Glutamatergic neuron (in vitro differentiated cells): ENCODE measurements at regions not wholly inside any gene's neighbourhood (a gene's known extent, or its start where the extent isn't known, plus 50 kb on each side); places are given as distances from the start of the nearest gene placed in this dataset.

Experiments
- DNase-seq: peaks from one replicate; pipeline ENCODE4 v3.0.0; 2022
- H3K27ac Mint-ChIP-seq: one replicate; pipeline ENCODE4 v1.8.0; 2020; ENCODE audit warnings: mild to moderate bottlenecking, mixed read lengths, inconsistent platforms; ENCODE audit not compliant: unreplicated experiment
- H3K27me3 Mint-ChIP-seq: one replicate; pipeline ENCODE4 v1.8.0; 2020; ENCODE audit warnings: mild to moderate bottlenecking, moderate library complexity, mixed read lengths, inconsistent platforms; ENCODE audit not compliant: unreplicated experiment
- H3K36me3 Mint-ChIP-seq: one replicate; pipeline ENCODE4 v1.8.0; 2020; ENCODE audit warnings: mild to moderate bottlenecking, mixed read lengths, inconsistent platforms; ENCODE audit not compliant: unreplicated experiment
- H3K4me1 Mint-ChIP-seq: one replicate; pipeline ENCODE4 v1.8.0; 2020; ENCODE audit warnings: mild to moderate bottlenecking, low read depth, mixed read lengths, inconsistent platforms; ENCODE audit not compliant: unreplicated experiment
- H3K4me3 Mint-ChIP-seq: one replicate; pipeline ENCODE4 v1.8.0; 2020; ENCODE audit warnings: mild to moderate bottlenecking, mixed read lengths, inconsistent platforms; ENCODE audit not compliant: unreplicated experiment
- H3K9me3 Mint-ChIP-seq: one replicate; pipeline ENCODE4 v1.8.0; 2020; ENCODE audit warnings: mild to moderate bottlenecking, moderate library complexity, mixed read lengths, inconsistent platforms; ENCODE audit not compliant: unreplicated experiment
- TF ChIP-seq, protein P1 (sequence below): fragments of 200-600 bp; sonication (generic); IDR thresholded peaks from one replicate; pipeline ENCODE4 v1.5.0; 2021; ENCODE audit not compliant: partially characterized antibody, unreplicated experiment

DNA sequence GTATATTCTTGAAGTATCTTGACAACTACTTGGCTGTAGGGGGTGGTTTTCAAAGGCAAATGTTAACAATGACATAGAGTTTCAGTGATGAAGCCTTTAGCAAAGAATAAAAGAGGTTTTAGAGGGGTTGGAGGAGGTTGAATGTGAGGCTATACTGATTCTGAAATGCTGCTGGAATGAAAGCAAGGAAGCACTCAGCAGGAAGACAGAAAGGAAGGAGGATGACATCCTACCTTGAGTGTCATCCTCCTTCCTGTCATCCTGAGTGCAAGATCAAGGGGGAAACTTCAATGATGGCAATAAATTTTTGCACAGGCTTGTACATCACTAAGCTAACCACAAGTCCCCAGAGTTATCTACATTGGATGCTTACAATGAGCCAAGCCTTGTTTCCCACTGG is 120.5 kb downstream of the APIP start:
- Mint-ChIP-seq H3K4me3 (no peak overlapping the region), H3K4me1 (peaks cover 2% of the 10 kb centered on the region), H3K9me3 (peaks cover 7% of the 10 kb centered on the region), H3K36me3 (peaks cover 24% of the 10 kb centered on the region), H3K27me3 (no peaks in the 10 kb centered on the region), H3K27ac (no peak overlapping the region)
- TF ChIP-seq, protein P1, sequence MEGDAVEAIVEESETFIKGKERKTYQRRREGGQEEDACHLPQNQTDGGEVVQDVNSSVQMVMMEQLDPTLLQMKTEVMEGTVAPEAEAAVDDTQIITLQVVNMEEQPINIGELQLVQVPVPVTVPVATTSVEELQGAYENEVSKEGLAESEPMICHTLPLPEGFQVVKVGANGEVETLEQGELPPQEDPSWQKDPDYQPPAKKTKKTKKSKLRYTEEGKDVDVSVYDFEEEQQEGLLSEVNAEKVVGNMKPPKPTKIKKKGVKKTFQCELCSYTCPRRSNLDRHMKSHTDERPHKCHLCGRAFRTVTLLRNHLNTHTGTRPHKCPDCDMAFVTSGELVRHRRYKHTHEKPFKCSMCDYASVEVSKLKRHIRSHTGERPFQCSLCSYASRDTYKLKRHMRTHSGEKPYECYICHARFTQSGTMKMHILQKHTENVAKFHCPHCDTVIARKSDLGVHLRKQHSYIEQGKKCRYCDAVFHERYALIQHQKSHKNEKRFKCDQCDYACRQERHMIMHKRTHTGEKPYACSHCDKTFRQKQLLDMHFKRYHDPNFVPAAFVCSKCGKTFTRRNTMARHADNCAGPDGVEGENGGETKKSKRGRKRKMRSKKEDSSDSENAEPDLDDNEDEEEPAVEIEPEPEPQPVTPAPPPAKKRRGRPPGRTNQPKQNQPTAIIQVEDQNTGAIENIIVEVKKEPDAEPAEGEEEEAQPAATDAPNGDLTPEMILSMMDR: no peak
- DNase-seq: no peak

- TF ChIP-seq, protein P1: no peak
- Mint-ChIP-seq H3K27me3 (no peaks in the 10 kb centered on the region), H3K4me1 (peaks cover 5% of the 10 kb centered on the region), H3K9me3 (peaks cover 7% of the 10 kb centered on the region), H3K36me3 (peaks cover 25% of the 10 kb centered on the region), H3K27ac (no peak overlapping the region), H3K4me3 (no peak overlapping the region)
- no peak for DNase-seq
Observed at GRCh38 chr11:34794696-34795095, 121.5 kb downstream of the APIP start.

DNA sequence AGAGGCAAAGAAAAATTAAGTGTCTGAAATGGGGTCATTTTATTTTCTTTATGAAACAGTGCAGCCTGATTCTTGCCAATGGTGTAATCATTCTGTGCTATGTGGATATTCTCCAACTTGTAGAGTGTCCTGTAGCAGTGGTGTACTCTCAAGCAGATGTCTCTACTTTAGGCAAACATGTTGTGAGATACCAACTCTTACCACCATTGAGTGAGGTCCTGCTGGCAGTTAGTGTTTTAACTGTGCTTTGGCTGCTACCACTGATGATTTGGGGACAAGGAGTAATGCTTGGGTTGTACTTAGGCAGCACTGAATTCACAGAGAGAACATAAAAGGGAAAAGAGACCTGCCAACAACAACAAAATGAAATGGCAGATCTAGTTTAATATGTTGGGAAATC is 122.5 kb downstream of the APIP start:
- peaks cover 9% of the 10 kb centered on the region for H3K9me3 Mint-ChIP-seq
- no peak overlapping the region for H3K4me3 Mint-ChIP-seq
- peaks cover 7% of the 10 kb centered on the region for H3K4me1 Mint-ChIP-seq
- no peaks in the 10 kb centered on the region for H3K27me3 Mint-ChIP-seq
- DNase-seq: no peak
- TF ChIP-seq, protein P1: no peak
- no peak overlapping the region for H3K27ac Mint-ChIP-seq
- peaks cover 24% of the 10 kb centered on the region for H3K36me3 Mint-ChIP-seq

DNA sequence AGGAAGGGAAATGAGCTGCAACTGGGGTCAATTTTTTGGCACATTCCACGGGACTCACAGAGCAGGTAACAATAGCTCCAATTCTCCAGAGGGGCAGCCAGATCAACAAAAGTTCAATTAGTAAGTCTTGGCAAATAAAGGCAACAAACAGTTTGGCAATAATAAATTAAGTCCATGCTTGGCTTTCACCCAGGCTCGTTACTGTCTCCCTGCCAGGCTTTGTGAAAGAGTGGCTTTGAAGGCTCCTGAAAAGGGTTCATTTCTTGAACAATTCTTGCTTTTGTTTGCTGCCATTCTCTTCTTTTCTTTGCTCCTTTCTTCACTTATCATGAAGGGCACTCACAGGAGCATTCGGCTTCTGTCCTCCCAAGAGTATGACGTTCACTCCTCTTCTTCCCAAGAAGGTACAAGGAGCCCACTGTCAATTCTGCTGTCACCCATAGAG is 123.3 kb downstream of the APIP start:
- TF ChIP-seq, protein P1: no peak
- Mint-ChIP-seq H3K36me3 (peaks cover 17% of the 10 kb centered on the region), H3K27me3 (no peaks in the 10 kb centered on the region), H3K27ac (no peak overlapping the region), H3K4me1 (peaks cover 8% of the 10 kb centered on the region), H3K4me3 (no peak overlapping the region), H3K9me3 (peaks cover 10% of the 10 kb centered on the region)
- DNase-seq: no peak

- no peak for DNase-seq
- TF ChIP-seq, protein P1: no peak
- no peak overlapping the region for H3K27ac Mint-ChIP-seq
- H3K4me1 Mint-ChIP-seq: peaks cover 8% of the 10 kb centered on the region
- H3K36me3 Mint-ChIP-seq: peaks cover 16% of the 10 kb centered on the region
- no peaks in the 10 kb centered on the region for H3K27me3 Mint-ChIP-seq
- H3K9me3 Mint-ChIP-seq: peaks cover 10% of the 10 kb centered on the region
- H3K4me3 Mint-ChIP-seq: no peak overlapping the region
Observed at GRCh38 chr11:34791780-34792542, 124.2 kb downstream of the APIP start.
